AG09319 (cell line): ENCODE measurements at regions not wholly inside any gene's neighbourhood (a gene's known extent, or its start where the extent isn't known, plus 50 kb on each side); places are given as distances from the start of the nearest gene placed in this dataset.

Source experiments
- DNase-seq: peaks from one replicate; pipeline ENCODE4 v3.0.0-alpha.2; 2010; ENCODE audit warnings: low read depth; ENCODE audit errors: extremely low read depth
- TF ChIP-seq, protein P1 (sequence below): IDR thresholded peaks from 2 replicates; pipeline ENCODE4 v1.5.1; 2011; ENCODE audit warnings: low read depth, mild to moderate bottlenecking, inconsistent platforms, low read length, moderate library complexity

DNA sequence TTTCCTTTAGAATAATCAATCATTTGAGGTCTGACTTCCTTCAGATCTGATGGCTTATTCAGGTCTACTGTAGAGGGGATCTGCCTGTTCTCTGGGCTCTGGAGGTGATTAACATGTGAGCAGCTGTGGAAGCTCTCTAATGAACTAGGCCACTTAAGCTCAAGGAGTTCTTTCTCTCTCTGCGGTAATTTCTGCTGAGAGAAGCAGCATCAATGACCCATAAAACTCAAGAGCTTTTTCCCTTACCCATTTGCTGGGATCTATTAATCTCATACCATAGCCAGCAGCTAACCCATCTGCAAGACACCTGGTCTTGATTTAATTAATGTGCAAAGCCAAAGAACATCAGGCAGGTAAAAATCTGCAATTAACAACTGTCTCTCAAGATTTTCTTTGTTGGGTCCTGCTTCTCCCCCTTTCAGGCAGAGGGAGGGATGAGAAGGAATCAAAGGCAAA, 73.2 kb upstream of the DLG1 start:
- no peak for DNase-seq
- TF ChIP-seq, protein P1, sequence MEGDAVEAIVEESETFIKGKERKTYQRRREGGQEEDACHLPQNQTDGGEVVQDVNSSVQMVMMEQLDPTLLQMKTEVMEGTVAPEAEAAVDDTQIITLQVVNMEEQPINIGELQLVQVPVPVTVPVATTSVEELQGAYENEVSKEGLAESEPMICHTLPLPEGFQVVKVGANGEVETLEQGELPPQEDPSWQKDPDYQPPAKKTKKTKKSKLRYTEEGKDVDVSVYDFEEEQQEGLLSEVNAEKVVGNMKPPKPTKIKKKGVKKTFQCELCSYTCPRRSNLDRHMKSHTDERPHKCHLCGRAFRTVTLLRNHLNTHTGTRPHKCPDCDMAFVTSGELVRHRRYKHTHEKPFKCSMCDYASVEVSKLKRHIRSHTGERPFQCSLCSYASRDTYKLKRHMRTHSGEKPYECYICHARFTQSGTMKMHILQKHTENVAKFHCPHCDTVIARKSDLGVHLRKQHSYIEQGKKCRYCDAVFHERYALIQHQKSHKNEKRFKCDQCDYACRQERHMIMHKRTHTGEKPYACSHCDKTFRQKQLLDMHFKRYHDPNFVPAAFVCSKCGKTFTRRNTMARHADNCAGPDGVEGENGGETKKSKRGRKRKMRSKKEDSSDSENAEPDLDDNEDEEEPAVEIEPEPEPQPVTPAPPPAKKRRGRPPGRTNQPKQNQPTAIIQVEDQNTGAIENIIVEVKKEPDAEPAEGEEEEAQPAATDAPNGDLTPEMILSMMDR: no peak

DNA sequence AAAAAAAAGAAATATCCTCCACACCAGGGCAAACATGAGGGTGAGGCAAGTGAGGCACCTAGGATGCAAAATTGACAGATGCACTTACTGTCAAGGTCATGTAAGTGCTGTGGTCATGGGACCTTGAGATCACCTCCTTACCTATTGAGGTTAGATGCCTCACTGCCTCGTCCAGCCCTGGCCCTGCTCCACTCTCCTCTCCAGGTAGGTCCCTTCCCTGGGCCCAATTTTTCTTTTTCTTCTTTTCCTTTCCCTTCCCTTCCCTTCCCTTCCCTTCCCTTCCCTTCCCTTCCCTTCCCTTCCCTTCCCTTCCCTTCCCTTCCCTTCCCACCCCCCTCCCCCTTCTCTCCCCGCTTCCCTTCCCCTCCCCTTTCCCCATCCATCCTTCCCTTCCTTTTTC, 71.1 kb upstream of the DLG1 start:
- TF ChIP-seq, protein P1: no peak
- no peak for DNase-seq

DNA sequence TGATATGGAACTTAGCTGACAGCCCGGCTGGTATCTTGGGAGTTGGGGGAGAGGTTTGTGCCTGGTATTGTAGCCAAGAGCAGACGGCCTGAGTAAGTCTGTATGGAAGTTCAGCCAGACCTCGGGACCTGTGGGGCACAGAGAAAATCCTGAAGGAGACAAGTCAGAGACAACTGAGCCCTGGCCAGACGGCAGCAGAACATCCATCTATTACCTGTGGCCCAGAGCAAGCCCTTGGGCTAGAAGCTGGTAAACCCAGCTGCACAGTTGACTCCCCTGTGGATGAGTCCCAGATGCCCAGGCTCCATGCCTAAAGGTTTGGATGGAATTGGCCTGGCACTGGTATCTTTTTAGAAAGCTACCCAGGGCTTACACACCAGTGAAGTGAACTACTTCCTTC, 70.4 kb upstream of the DLG1 start:
- TF ChIP-seq, protein P1: no peak

DNA sequence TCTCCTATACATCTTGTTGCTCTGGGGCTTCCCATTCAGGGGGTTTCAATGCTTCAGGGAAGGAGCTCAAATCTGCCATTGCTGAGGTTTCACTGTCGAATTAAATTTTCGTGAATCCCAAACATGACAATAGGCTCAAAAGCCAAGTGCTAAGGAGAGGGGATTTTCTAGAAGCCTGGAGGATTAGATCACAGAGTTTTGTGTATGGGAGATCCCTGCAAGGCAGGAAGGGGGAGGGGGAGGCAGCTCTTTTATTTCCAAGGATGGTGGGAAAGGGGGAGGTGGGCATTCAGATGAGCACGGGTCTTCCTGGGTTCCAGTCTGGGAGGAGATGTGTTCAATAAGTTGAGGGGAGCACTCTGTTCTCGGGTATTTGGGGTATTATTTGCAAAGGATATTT, 69.9 kb upstream of the DLG1 start:
- TF ChIP-seq, protein P1: no peak
- no peak for DNase-seq

More for the DNA sequence above, 70.4 kb upstream of the DLG1 start:
- DNase-seq: no peak

DNA sequence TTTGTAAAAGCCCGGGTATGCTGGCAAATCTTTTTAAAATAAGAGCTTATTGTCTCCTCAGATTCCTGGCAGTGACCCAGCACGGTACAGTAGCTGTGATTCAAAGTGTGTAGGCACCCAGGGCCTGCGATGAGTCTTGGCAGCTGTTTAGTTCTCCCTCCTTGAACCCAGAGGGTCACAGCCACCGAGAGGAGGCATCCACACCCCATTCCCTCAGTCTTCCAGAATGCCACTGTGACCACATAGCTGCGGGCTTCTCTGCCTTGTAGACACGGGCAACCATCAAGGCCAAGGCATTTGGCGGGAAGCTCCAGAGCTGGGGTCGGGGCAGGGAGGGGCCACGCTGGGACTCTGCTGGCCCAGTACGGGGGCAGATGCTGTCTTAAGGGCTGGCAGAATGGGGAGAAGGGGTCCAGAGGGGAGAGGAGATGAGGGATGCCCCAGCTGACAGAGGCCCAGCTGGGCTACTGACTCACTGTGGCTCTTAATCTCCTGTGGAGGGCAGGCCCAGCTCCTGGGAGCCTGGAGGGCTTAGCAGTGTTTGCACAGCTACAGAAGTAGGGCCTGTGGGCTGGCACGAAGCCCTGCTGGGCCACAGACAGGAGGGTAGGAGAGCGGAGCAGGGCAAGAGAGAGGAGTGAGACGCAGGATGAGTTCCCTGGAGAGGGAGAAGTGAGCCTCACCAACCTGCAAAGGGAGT, 68.8 kb upstream of the DLG1 start:
- DNase-seq: no peak
- TF ChIP-seq, protein P1: no peak

DNA sequence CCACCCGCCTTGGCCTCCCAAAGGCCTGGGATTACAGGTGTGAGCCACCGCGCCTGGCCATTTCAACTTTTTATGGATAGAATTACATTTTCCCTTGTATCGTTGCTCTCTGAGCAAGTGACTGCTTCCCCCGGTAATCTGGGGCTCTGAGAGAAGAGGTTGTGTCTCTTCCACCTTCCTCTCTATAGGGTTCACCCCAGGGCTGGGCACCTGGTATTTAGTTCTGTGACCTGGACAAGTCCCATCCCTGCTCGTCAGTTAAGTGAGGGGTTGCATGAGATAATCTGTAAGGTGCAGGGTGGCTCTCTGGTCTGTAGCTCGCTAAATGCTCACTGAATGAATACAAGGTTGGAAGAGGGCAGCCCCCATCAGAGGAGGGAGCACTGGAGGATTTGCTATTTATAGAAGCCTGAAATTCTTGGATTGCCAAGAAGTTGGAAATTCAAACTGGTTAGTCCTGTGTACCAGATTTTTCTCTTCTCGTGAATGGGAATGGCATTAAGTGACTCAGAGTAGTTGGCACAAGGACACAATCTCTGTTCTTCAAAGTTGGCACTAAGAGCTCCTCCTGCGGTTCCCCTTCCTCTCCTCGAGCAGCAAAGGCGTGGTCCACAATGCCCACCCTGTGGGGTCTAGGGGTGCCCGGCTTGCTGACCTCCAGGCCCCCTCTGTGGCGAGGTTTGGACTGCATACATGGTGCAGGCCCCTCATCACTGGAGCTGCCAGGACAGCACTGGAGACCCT, 68.1 kb upstream of the DLG1 start:
- no peak for DNase-seq
- TF ChIP-seq, protein P1: no peak

DNA sequence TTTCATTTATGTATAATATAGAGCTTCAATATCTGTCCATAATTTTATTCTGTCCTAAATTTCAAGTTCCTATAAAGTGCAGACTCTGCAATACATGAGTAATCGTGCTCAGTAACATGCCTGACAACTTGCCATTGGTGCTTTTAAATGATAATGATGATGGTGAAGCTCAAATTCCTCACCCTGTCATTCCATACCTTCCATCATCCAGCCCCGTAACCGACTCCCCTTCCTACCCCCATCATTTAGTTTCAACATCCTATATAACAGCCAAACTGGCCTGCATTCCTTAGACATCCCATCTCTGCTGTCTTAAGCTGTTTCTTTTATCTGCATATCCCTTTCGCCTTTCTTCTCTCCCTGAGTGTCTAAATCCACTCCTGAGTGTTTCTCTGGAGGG, 67.2 kb upstream of the DLG1 start:
- TF ChIP-seq, protein P1: no peak
- no peak for DNase-seq
